ENCODE measurements at regions not wholly inside any gene's neighbourhood (a gene's known extent, or its start where the extent isn't known, plus 50 kb on each side); places are given as distances from the start of the nearest gene placed in this dataset.

DNA sequence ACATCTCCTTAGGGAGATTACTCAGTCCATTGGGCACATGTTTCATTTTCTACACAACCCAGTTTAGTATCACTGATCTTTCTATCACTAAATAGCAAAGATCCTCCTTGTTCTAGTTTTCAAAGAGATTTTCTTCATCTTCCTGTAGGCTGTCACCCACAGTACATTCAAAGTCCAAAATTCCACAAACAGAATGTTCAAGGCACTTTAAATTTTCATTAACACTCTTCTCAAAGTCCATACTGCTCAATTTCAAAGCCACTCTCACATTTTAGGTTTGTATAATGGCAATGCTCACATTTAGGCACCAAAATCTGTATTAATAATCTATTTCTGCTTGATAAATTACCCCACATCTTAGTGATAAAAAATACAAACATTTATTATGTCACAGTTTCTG is 152.8 kb downstream of the FSIP2 start:
- TF ChIP-seq, protein P1, sequence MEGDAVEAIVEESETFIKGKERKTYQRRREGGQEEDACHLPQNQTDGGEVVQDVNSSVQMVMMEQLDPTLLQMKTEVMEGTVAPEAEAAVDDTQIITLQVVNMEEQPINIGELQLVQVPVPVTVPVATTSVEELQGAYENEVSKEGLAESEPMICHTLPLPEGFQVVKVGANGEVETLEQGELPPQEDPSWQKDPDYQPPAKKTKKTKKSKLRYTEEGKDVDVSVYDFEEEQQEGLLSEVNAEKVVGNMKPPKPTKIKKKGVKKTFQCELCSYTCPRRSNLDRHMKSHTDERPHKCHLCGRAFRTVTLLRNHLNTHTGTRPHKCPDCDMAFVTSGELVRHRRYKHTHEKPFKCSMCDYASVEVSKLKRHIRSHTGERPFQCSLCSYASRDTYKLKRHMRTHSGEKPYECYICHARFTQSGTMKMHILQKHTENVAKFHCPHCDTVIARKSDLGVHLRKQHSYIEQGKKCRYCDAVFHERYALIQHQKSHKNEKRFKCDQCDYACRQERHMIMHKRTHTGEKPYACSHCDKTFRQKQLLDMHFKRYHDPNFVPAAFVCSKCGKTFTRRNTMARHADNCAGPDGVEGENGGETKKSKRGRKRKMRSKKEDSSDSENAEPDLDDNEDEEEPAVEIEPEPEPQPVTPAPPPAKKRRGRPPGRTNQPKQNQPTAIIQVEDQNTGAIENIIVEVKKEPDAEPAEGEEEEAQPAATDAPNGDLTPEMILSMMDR (IDR thresholded peaks at IDR 0.05; ENCODE audit: insufficient read depth, low read depth, low read length) = no peak
- H3K4me3 ChIP-seq (ENCODE audit: low read depth, low read length) = no peak overlapping the region
- DNase-seq (ENCODE audit: low read depth) = no peak

DNA sequence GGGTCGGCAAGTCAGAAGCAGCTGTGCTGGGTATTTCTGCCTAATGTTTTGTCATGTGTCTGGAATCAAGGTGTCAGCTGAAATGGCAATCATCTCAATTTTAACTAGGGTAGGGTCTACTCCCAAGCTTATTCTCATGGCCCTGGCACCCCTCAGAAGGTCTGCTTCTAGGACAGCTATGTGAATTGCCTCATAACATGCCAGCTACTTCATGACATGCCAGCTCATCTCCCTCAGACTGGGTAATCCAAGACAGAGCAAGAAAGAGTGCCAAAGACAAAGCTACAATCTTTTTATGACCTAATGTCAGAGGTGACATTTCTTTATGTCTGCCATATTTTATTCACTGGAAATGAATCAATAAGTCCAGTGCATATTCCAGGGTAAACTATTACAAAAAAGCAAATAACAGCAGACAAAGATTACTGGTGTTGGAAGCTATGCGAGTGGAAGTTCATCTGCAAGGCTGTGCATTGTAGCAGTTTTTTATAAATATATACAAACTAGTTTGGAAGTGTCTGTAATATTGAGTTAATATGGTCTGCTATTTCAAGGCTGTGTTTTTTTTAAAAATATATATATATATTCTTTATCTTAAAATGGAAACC is 153.3 kb downstream of the FSIP2 start:
- H3K4me3 ChIP-seq (ENCODE audit: low read depth, low read length) = no peak overlapping the region
- TF ChIP-seq, protein P1 (IDR thresholded peaks at IDR 0.05; ENCODE audit: insufficient read depth, low read depth, low read length) = no peak
- no peak for DNase-seq (ENCODE audit: low read depth)

DNA sequence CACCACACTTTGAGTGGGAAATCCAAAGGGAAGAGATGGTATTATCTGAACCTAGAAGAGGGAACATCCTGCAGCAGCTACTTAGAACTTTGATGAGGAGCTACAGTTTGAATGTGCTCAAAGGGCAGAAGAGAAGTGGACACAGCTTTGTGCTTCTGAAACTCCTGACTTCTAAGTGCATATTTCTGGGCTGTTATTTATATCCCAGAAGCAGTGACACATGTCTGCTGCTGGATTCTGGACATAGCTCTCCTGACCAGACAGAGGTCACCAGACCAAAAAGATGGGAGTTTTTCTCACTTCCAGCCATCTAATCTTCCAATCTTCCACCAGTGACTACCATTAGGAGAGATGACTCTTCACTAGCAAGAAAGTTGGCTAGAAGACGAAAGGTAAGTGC is 153.9 kb downstream of the FSIP2 start:
- no peak overlapping the region for H3K4me3 ChIP-seq (ENCODE audit: low read depth, low read length)
- no peak for DNase-seq (ENCODE audit: low read depth)
- TF ChIP-seq, protein P1 (IDR thresholded peaks at IDR 0.05; ENCODE audit: insufficient read depth, low read depth, low read length) = no peak

DNA sequence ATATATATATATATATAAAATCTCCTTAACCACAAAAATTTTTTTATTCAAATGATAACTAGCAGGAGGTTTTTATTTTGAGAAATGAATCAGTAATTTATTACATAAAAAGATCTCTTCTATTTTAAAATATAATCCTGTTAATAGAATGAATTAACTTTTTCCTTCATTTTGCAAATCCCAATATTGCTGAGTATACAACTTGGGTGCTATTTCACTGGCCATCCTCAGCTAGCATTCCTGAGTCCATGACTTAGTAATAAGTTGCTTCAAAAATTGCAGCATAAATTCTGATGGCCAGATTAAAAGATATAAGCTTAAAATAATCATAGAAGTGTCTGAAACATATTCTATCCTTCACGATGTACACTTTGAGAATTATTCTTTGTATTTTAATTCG is 155.6 kb downstream of the FSIP2 start:
- DNase-seq (ENCODE audit: low read depth) = no peak
- TF ChIP-seq, protein P1 (IDR thresholded peaks at IDR 0.05; ENCODE audit: insufficient read depth, low read depth, low read length) = no peak
- no peak overlapping the region for H3K4me3 ChIP-seq (ENCODE audit: low read depth, low read length)

DNA sequence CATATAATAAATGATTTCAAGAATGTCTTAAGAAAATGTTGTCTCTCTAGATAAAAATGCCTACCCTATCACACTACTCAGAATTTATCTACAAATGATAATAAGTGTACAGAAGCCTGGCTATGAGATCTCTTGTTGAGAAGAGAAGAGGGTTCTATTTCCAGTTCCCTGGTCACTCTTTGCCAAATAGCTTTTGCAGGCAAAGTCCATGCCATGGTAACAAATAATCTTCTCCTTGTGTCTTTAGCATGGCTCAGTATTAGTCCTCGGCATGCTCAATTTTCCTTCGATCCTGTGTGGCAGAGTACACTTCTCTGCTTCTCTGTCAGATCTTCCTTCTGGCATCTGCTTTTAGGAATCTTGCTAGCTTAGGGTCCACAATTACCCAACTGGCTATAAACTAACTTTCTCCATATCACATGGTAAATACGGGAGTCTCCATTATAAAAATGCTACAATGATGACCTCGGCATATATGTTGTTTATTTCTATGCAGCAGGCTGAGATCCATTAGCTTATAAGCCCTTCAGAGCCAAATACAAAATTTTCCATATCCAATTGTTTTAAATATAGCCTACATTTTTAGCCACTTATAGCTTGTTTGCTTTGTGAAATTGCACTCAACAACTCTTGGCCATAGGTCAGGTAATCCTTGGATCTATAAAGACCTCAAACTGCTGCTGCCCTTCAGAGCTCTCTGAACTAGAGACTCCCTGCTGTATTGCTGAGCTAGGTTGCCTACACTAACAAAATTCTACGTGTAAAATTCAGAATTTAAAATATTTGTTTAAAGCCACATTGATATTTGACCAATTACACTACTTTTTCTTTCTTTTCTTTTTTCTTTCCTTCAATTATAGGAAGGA is 157.5 kb downstream of the FSIP2 start:
- TF ChIP-seq, protein P1 (IDR thresholded peaks at IDR 0.05; ENCODE audit: insufficient read depth, low read depth, low read length) = no peak
- no peak for DNase-seq (ENCODE audit: low read depth)
- H3K4me3 ChIP-seq (ENCODE audit: low read depth, low read length) = no peak overlapping the region

DNA sequence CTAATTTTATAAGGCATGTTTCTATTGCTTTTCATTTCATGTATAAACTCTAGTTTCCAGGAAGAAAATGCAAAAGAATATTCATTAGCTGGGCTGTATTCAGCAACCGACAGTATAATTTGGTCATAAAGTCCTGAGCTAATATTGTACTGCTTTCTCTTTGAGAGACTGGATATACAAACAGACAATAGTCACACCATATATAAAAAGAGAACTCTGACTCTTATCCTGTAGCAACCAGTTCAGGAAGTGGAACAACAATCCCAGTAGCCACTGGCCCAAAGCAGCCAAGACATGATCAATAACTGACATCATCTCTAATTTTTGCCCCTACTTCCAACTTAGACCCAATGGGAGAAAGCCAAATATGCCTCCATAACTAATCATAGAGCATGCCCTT is 160.8 kb downstream of the FSIP2 start:
- no peak overlapping the region for H3K4me3 ChIP-seq (ENCODE audit: low read depth, low read length)
- DNase-seq (ENCODE audit: low read depth) = no peak
- TF ChIP-seq, protein P1 (IDR thresholded peaks at IDR 0.05; ENCODE audit: insufficient read depth, low read depth, low read length) = no peak
